Stimulated activated CD4-positive, alpha-beta T cell treated with anti-CD3 and anti-CD28 coated beads, Interleukin-15, amount 100 ng/mL, for 24 hours (primary cell): ENCODE measurements at regions not wholly inside any gene's neighbourhood (a gene's known extent, or its start where the extent isn't known, plus 50 kb on each side); places are given as distances from the start of the nearest gene placed in this dataset.
"Not testable (repeated sequence)": the region's sequence is repeated elsewhere in the genome, so short reads cannot be mapped to it uniquely, and the experiment has no call there.

Experiments
- DNase-seq: peaks from one replicate; pipeline ENCODE4 v3.0.0-alpha.2; 2020

- DNase-seq = no peak
These were observed 1607.4 kb downstream of the C4orf33 start for GRCh38 chr4:130703211-130703935.

GRCh38 chr4:130705023-130705422 is 1609.1 kb downstream of the C4orf33 start:
- DNase-seq = no peak

- DNase-seq = no peak
These were observed 1616.1 kb downstream of the C4orf33 start for GRCh38 chr4:130712038-130712437.

GRCh38 chr4:130714006-130714405 is 1618.1 kb downstream of the C4orf33 start:
- DNase-seq = no peak

GRCh38 chr4:130722361-130722760 is 1626.4 kb downstream of the C4orf33 start:
- DNase-seq = no peak

- no peak for DNase-seq
These were observed 1640.7 kb downstream of the C4orf33 start for GRCh38 chr4:130736436-130737185.

- DNase-seq = no peak
These were observed 1642.3 kb downstream of the C4orf33 start for GRCh38 chr4:130738233-130738632.

GRCh38 chr4:130747842-130748241 is 1651.9 kb downstream of the C4orf33 start:
- no peak for DNase-seq

- no peak for DNase-seq
These were observed 1658.0 kb downstream of the C4orf33 start for GRCh38 chr4:130753926-130754325.

GRCh38 chr4:130760246-130760645 is 1664.3 kb downstream of the C4orf33 start:
- DNase-seq = no peak

GRCh38 chr4:130767384-130767783 is 1671.4 kb downstream of the C4orf33 start:
- DNase-seq = not testable (repeated sequence)

GRCh38 chr4:130772966-130773365 is 1677.0 kb downstream of the C4orf33 start:
- DNase-seq = not testable (repeated sequence)

GRCh38 chr4:130808492-130808891 is 1712.5 kb downstream of the C4orf33 start:
- no peak for DNase-seq

GRCh38 chr4:130812117-130812765 is 1716.3 kb downstream of the C4orf33 start:
- DNase-seq = no peak

GRCh38 chr4:130814896-130815295 is 1718.9 kb downstream of the C4orf33 start:
- no peak for DNase-seq

GRCh38 chr4:130820448-130820847 is 1724.5 kb downstream of the C4orf33 start:
- DNase-seq = no peak

GRCh38 chr4:130825284-130825683 is 1729.3 kb downstream of the C4orf33 start:
- DNase-seq = no peak

- no peak for DNase-seq
These were observed 1754.1 kb downstream of the C4orf33 start for GRCh38 chr4:130850019-130850524.

GRCh38 chr4:130851107-130851506 is 1755.2 kb downstream of the C4orf33 start:
- DNase-seq = no peak

GRCh38 chr4:130851932-130852331 is 1756.0 kb downstream of the C4orf33 start:
- no peak for DNase-seq

- DNase-seq = no peak
These were observed 1759.6 kb downstream of the C4orf33 start for GRCh38 chr4:130855533-130855932.

- no peak for DNase-seq
These were observed 1764.0 kb downstream of the C4orf33 start for GRCh38 chr4:130859991-130860390.

- no peak for DNase-seq
These were observed 1801.0 kb downstream of the C4orf33 start for GRCh38 chr4:130896920-130897319.

- DNase-seq = no peak
These were observed 1805.4 kb downstream of the C4orf33 start for GRCh38 chr4:130901321-130901720.
